MM.1S (cell line): ENCODE measurements at regions not wholly inside any gene's neighbourhood (a gene's known extent, or its start where the extent isn't known, plus 50 kb on each side); places are given as distances from the start of the nearest gene placed in this dataset.

Experiments
- DNase-seq: peaks from one replicate; pipeline ENCODE4 v3.0.0-alpha.2; 2015
- H2AFZ ChIP-seq: fragments of 300-600 bp; sonication (generic); 2 replicates; pipeline ENCODE4 v1.6.0; 2016; ENCODE audit warnings: antibody characterized with exemption, low read length
- H3F3A ChIP-seq: fragments of 300-600 bp; sonication (generic); 2 replicates; pipeline ENCODE4 v1.6.1; 2016; ENCODE audit warnings: mild to moderate bottlenecking, antibody characterized with exemption, low read length, moderate library complexity, mixed read lengths; ENCODE audit not compliant: insufficient read depth
- H3K27ac ChIP-seq: fragments of 300-600 bp; sonication (generic); 2 replicates; pipeline ENCODE4 v1.5.1; 2016; ENCODE audit warnings: mild to moderate bottlenecking, low read length
- H3K27me3 ChIP-seq: fragments of 300-600 bp; sonication (generic); replicated peaks from 2 replicates; pipeline ENCODE4 v1.6.0; 2016; ENCODE audit warnings: low read length; ENCODE audit not compliant: insufficient read depth
- H3K36me3 ChIP-seq: fragments of 300-600 bp; sonication (generic); replicated peaks from 2 replicates; pipeline ENCODE4 v1.6.1; 2016; ENCODE audit warnings: mild to moderate bottlenecking, low read length, mixed read lengths; ENCODE audit not compliant: insufficient read depth
- H3K4me1 ChIP-seq: fragments of 300-600 bp; sonication (generic); 2 replicates; pipeline ENCODE4 v1.6.1; 2016; ENCODE audit warnings: low read length, mixed read lengths
- H3K4me2 ChIP-seq: fragments of 300-600 bp; sonication (generic); 2 replicates; pipeline ENCODE4 v1.6.0; 2016; ENCODE audit warnings: low read depth, low read length
- H3K4me3 ChIP-seq: fragments of 300-600 bp; sonication (generic); 2 replicates; pipeline ENCODE4 v1.5.1; 2016; ENCODE audit warnings: low read length, mixed read lengths
- H3K79me2 ChIP-seq: fragments of 300-600 bp; sonication (generic); 2 replicates; pipeline ENCODE4 v1.6.1; 2016; ENCODE audit warnings: mixed run types, low read length, mixed read lengths
- H3K9ac ChIP-seq: fragments of 300-600 bp; sonication (generic); 2 replicates; pipeline ENCODE4 v1.6.1; 2016; ENCODE audit warnings: low read length, mixed read lengths
- H3K9me2 ChIP-seq: fragments of 300-600 bp; sonication (generic); replicated peaks from 2 replicates; pipeline ENCODE4 v1.6.1; 2016; ENCODE audit warnings: mild to moderate bottlenecking, low read length, mixed read lengths; ENCODE audit not compliant: insufficient read depth
- H3K9me3 ChIP-seq: fragments of 300-600 bp; sonication (generic); replicated peaks from 2 replicates; pipeline ENCODE4 v1.6.1; 2016; ENCODE audit warnings: mild to moderate bottlenecking, low read length, mixed read lengths; ENCODE audit not compliant: insufficient read depth
- H4K20me1 ChIP-seq: fragments of 300-600 bp; sonication (generic); 2 replicates; pipeline ENCODE4 v1.6.1; 2016; ENCODE audit warnings: mild to moderate bottlenecking, low read length, moderate library complexity, mixed read lengths; ENCODE audit not compliant: insufficient read depth
- CTCF ChIP-seq: fragments of 300-600 bp; sonication (generic); IDR thresholded peaks from 2 replicates; pipeline ENCODE4 v1.5.1; 2016; ENCODE audit warnings: antibody characterized with exemption, low read length, mixed read lengths
- EZH2 ChIP-seq: fragments of 300-600 bp; sonication (generic); optimal IDR thresholded peaks from 2 replicates; pipeline ENCODE3; 2017; ENCODE audit warnings: low read depth, mild to moderate bottlenecking, antibody characterized with exemption, low read length, mixed read lengths
- EZH2phosphoT487 ChIP-seq: fragments of 300-600 bp; sonication (generic); IDR thresholded peaks from 2 replicates; pipeline ENCODE4 v1.6.1; 2018; ENCODE audit warnings: antibody characterized with exemption, low read length

- no peaks in the 10 kb centered on the region for H3K9me3 ChIP-seq
- H3K4me2 ChIP-seq: no peak overlapping the region
- no peak overlapping the region for H3K4me3 ChIP-seq
- no peaks in the 10 kb centered on the region for H3K36me3 ChIP-seq
- no peaks in the 10 kb centered on the region for H3K9me2 ChIP-seq
- no peak overlapping the region for H3K27ac ChIP-seq
- no peaks in the 10 kb centered on the region for H3F3A ChIP-seq
- no peaks in the 10 kb centered on the region for H3K79me2 ChIP-seq
- no peaks in the 10 kb centered on the region for H3K4me1 ChIP-seq
- TF ChIP-seq CTCF (no peak), EZH2phosphoT487 (no peak), EZH2 (no peak)
- no peaks in the 10 kb centered on the region for H3K27me3 ChIP-seq
- H3K9ac ChIP-seq: no peak overlapping the region
- H2AFZ ChIP-seq: no peak overlapping the region
- DNase-seq: no peak
- no peaks in the 10 kb centered on the region for H4K20me1 ChIP-seq
These were observed 141.8 kb downstream of the C7orf25 start for GRCh38 chr7:42770114-42770513.

- Histone ChIP-seq H3K27ac (no peak overlapping the region), H3K9me3 (no peaks in the 10 kb centered on the region), H3K79me2 (no peaks in the 10 kb centered on the region), H3K36me3 (no peaks in the 10 kb centered on the region), H3K4me1 (no peaks in the 10 kb centered on the region), H4K20me1 (no peaks in the 10 kb centered on the region), H3K9ac (no peak overlapping the region), H3K27me3 (no peaks in the 10 kb centered on the region), H3K4me2 (no peak overlapping the region), H3K4me3 (no peak overlapping the region), H3F3A (no peaks in the 10 kb centered on the region), H2AFZ (no peak overlapping the region), H3K9me2 (no peaks in the 10 kb centered on the region)
- DNase-seq: no peak
- TF ChIP-seq CTCF: no peak
- no peak for TF ChIP-seq EZH2phosphoT487
- no peak for TF ChIP-seq EZH2
These were observed 143.8 kb downstream of the C7orf25 start for GRCh38 chr7:42768045-42768444.

GRCh38 chr7:42766782-42767423 is 145.0 kb downstream of the C7orf25 start:
- H3K4me1 ChIP-seq: no peaks in the 10 kb centered on the region
- no peaks in the 10 kb centered on the region for H3K9me3 ChIP-seq
- no peak overlapping the region for H2AFZ ChIP-seq
- no peak overlapping the region for H3K4me3 ChIP-seq
- TF ChIP-seq EZH2phosphoT487 (no peak), EZH2 (no peak), CTCF (no peak)
- H3K9ac ChIP-seq: no peak overlapping the region
- no peaks in the 10 kb centered on the region for H3K27me3 ChIP-seq
- no peaks in the 10 kb centered on the region for H3K9me2 ChIP-seq
- H3K27ac ChIP-seq: no peak overlapping the region
- no peak for DNase-seq
- no peaks in the 10 kb centered on the region for H3K79me2 ChIP-seq
- H3K36me3 ChIP-seq: no peaks in the 10 kb centered on the region
- no peaks in the 10 kb centered on the region for H3F3A ChIP-seq
- no peaks in the 10 kb centered on the region for H4K20me1 ChIP-seq
- H3K4me2 ChIP-seq: no peak overlapping the region
